ENCODE measurements at regions not wholly inside any gene's neighbourhood (a gene's known extent, or its start where the extent isn't known, plus 50 kb on each side); places are given as distances from the start of the nearest gene placed in this dataset.

DNA sequence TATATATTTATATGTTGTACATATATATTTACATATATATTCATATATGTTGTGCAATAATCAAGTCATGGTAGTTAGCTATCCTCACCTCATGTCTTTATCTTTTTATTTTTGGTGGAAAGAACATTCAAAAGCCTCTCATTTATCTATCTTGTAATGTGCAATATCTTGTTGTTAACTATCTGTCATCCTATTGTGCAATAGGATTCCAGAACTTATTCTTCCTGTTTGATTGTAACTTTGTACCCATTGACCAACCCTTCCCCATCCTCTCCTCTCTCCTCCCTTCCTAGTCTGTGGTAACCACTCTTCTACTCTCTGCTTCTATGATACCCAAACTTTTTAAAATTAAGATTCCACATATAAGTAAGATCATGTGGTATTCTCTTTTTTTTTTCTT lies 115.6 kb upstream of the PDGFD start:
- TF ChIP-seq, protein P1, sequence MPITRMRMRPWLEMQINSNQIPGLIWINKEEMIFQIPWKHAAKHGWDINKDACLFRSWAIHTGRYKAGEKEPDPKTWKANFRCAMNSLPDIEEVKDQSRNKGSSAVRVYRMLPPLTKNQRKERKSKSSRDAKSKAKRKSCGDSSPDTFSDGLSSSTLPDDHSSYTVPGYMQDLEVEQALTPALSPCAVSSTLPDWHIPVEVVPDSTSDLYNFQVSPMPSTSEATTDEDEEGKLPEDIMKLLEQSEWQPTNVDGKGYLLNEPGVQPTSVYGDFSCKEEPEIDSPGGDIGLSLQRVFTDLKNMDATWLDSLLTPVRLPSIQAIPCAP (CRISPR knock-in tag; IDR thresholded peaks at IDR 0.05), result no peak
- TF ChIP-seq, protein P2, sequence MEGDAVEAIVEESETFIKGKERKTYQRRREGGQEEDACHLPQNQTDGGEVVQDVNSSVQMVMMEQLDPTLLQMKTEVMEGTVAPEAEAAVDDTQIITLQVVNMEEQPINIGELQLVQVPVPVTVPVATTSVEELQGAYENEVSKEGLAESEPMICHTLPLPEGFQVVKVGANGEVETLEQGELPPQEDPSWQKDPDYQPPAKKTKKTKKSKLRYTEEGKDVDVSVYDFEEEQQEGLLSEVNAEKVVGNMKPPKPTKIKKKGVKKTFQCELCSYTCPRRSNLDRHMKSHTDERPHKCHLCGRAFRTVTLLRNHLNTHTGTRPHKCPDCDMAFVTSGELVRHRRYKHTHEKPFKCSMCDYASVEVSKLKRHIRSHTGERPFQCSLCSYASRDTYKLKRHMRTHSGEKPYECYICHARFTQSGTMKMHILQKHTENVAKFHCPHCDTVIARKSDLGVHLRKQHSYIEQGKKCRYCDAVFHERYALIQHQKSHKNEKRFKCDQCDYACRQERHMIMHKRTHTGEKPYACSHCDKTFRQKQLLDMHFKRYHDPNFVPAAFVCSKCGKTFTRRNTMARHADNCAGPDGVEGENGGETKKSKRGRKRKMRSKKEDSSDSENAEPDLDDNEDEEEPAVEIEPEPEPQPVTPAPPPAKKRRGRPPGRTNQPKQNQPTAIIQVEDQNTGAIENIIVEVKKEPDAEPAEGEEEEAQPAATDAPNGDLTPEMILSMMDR (IDR thresholded peaks at IDR 0.05), result no peak
- TF ChIP-seq ZNF232 (CRISPR knock-in tag; IDR thresholded peaks at IDR 0.05), result no peak
- TF ChIP-seq, protein P3, sequence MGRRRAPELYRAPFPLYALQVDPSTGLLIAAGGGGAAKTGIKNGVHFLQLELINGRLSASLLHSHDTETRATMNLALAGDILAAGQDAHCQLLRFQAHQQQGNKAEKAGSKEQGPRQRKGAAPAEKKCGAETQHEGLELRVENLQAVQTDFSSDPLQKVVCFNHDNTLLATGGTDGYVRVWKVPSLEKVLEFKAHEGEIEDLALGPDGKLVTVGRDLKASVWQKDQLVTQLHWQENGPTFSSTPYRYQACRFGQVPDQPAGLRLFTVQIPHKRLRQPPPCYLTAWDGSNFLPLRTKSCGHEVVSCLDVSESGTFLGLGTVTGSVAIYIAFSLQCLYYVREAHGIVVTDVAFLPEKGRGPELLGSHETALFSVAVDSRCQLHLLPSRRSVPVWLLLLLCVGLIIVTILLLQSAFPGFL (CRISPR knock-in tag; IDR thresholded peaks at IDR 0.05; ENCODE audit: borderline replicate concordance), result no peak
- TF ChIP-seq, protein P4, sequence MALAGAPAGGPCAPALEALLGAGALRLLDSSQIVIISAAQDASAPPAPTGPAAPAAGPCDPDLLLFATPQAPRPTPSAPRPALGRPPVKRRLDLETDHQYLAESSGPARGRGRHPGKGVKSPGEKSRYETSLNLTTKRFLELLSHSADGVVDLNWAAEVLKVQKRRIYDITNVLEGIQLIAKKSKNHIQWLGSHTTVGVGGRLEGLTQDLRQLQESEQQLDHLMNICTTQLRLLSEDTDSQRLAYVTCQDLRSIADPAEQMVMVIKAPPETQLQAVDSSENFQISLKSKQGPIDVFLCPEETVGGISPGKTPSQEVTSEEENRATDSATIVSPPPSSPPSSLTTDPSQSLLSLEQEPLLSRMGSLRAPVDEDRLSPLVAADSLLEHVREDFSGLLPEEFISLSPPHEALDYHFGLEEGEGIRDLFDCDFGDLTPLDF (CRISPR knock-in tag; IDR thresholded peaks at IDR 0.05), result no peak
- TF ChIP-seq, protein P5, sequence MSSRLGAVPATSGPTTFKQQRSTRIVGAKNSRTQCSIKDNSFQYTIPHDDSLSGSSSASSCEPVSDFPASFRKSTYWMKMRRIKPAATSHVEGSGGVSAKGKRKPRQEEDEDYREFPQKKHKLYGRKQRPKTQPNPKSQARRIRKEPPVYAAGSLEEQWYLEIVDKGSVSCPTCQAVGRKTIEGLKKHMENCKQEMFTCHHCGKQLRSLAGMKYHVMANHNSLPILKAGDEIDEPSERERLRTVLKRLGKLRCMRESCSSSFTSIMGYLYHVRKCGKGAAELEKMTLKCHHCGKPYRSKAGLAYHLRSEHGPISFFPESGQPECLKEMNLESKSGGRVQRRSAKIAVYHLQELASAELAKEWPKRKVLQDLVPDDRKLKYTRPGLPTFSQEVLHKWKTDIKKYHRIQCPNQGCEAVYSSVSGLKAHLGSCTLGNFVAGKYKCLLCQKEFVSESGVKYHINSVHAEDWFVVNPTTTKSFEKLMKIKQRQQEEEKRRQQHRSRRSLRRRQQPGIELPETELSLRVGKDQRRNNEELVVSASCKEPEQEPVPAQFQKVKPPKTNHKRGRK (CRISPR knock-in tag; IDR thresholded peaks at IDR 0.05; ENCODE audit: borderline replicate concordance), result no peak
- TF ChIP-seq, protein P6, sequence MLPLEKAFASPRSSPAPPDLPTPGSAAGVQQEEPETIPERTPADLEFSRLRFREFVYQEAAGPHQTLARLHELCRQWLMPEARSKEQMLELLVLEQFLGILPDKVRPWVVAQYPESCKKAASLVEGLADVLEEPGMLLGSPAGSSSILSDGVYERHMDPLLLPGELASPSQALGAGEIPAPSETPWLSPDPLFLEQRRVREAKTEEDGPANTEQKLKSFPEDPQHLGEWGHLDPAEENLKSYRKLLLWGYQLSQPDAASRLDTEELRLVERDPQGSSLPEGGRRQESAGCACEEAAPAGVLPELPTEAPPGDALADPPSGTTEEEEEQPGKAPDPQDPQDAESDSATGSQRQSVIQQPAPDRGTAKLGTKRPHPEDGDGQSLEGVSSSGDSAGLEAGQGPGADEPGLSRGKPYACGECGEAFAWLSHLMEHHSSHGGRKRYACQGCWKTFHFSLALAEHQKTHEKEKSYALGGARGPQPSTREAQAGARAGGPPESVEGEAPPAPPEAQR (CRISPR knock-in tag; IDR thresholded peaks at IDR 0.05), result no peak
- TF ChIP-seq, protein P7, sequence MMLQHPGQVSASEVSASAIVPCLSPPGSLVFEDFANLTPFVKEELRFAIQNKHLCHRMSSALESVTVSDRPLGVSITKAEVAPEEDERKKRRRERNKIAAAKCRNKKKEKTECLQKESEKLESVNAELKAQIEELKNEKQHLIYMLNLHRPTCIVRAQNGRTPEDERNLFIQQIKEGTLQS (CRISPR knock-in tag; conservative IDR thresholded peaks at IDR 0.05), result no peak
- TF ChIP-seq, protein P8, sequence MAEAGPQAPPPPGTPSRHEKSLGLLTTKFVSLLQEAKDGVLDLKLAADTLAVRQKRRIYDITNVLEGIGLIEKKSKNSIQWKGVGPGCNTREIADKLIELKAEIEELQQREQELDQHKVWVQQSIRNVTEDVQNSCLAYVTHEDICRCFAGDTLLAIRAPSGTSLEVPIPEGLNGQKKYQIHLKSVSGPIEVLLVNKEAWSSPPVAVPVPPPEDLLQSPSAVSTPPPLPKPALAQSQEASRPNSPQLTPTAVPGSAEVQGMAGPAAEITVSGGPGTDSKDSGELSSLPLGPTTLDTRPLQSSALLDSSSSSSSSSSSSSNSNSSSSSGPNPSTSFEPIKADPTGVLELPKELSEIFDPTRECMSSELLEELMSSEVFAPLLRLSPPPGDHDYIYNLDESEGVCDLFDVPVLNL (CRISPR knock-in tag; IDR thresholded peaks at IDR 0.05; ENCODE audit: borderline replicate concordance, low read depth), result no peak
